ENCODE measurements at regions not wholly inside any gene's neighbourhood (a gene's known extent, or its start where the extent isn't known, plus 50 kb on each side); places are given as distances from the start of the nearest gene placed in this dataset.
"Not testable (repeated sequence)": the region's sequence is repeated elsewhere in the genome, so short reads cannot be mapped to it uniquely, and the experiment has no call there.

- no peak for DNase-seq
These were observed 98.8 kb downstream of the SOD2 start for GRCh38 chr6:159594106-159594749.

DNA sequence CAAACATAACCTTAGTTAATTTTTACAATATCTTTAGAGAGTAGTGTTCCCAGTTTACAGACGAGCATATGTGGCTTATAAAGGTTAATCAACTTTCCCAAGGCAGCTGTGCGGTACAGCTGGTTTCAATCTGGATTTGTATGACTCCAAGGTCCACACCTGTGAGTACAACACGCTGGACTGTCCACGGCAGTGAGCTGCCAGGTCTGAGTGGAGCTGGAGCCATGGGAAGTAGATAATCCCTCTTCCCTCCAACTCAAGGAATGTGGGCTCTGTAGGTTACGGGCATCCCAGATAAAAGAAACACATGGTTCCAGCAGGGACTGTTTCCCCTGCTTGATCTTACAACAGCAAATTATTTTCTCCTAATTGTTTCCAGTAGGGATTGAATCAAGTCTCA, 102.2 kb downstream of the SOD2 start:
- no peak for DNase-seq

DNA sequence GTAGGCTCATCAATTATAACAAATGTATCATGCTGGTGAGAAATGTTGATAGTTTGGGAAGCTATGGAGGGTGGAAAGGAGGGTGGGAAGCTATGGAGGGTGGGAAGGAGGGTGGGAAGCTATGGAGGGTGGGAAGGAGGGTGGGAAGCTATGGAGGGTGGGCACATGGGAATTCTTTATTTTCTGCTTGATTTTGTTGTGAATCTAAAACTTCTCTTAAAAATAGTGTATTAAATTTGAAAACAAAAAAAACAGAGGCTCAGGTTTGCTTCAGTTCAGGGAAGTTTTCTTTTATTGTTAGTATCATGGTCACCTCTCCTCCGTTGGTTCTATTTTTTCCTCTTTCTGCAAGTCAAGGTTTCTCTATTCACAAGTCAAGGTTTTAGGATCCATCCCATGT, 106.4 kb downstream of the SOD2 start:
- no peak for DNase-seq

GRCh38 chr6:159582736-159583135, 110.3 kb downstream of the SOD2 start:
- no peak for DNase-seq

GRCh38 chr6:159578629-159579028, 114.4 kb downstream of the SOD2 start:
- DNase-seq = no peak

- DNase-seq = no peak
These were observed 115.5 kb downstream of the SOD2 start for GRCh38 chr6:159577564-159577963.

GRCh38 chr6:159572439-159573110, 120.5 kb downstream of the SOD2 start:
- no peak for DNase-seq

DNA sequence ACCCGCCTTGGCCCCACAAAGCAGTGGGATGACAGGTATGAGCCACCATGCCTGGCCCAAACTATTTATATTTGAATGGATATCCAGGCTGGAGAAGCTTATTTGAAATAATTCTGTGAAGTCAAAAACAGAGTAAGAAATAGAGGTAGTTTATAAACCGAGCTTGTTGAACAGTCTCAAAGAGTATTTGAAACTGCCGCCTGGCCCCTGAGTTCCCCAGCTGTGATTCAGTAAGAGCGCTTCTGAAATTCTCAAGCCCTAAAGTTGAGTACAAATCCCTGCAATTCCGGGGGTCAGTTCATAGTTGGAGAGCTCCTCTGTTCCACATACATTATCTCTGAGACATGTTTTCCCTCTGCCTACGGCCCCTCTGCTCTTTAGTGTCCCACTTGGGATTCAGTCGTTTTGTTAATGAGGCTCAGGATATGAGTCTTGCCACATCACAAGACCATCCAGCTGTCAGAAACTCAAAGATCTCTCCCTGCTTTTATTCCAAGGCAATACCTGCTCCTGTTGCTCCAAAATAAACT, 127.8 kb downstream of the SOD2 start:
- no peak for DNase-seq

GRCh38 chr6:159564456-159564855, 128.6 kb downstream of the SOD2 start:
- DNase-seq = no peak

GRCh38 chr6:159557031-159557430, 136.0 kb downstream of the SOD2 start:
- no peak for DNase-seq

DNA sequence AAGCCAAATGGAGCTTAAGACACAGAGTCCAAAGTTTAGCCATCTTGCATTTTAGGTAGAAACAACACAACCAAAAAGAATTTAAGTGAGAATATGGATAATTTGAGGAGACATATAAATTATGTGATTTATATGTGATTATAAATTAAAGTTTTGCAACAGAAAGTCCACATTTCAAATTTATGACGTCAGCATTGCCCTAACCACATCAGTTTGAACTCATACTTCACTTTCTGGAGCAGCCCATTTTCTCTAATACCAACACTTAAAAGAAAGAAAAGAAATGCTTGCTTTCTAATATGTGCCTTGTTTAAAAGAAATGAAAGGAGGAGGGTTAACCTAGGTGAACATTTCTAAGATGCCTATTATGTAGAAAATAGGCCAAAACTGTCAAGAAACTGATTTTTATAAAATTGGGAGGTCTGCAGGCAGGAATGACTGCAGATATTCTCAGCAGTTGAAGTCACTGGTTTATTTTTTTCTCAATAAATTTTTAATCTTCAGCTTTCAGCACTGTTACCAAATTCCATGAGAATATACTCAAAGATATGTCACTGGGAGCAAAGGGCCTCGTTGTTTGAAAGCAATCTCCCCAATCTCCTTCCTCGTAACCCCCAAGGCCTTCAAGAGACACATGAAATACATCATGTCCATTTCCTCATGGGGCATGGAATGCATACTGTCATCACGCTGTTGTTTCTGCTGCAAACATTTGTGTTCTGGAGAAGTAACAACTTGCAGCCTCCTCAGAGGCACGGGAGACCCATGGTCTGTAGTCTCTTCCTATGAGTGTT, 137.8 kb downstream of the SOD2 start:
- DNase-seq = no peak

GRCh38 chr6:159541296-159541695, 151.7 kb downstream of the SOD2 start:
- no peak for DNase-seq

- no peak for DNase-seq
These were observed 152.2 kb downstream of the SOD2 start for GRCh38 chr6:159540883-159541282.

- DNase-seq = no peak
These were observed 152.9 kb downstream of the SOD2 start for GRCh38 chr6:159540152-159540551.

DNA sequence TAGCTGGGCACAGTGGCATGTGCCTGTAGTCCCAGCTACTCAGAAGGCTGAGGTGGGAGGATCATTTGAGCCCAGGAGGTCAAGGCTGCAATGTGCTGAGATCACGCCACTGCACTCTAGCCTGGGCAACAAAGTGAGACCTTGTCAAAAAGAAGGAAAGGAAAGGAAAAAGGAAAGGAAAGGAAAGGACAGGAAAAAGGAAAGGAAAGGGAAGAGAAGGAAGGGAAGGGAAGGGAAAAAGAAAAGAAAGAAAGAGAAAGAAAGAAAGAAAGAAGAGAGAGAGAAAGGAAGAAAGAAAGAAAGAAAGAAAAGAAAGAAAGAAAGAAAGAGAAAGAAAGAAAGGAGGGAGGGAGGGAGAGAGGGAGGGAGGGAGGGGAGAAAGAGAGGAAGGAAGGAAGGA, 155.0 kb downstream of the SOD2 start:
- not testable (repeated sequence) for DNase-seq

- no peak for DNase-seq
These were observed 157.2 kb downstream of the SOD2 start for GRCh38 chr6:159535656-159536350.

DNA sequence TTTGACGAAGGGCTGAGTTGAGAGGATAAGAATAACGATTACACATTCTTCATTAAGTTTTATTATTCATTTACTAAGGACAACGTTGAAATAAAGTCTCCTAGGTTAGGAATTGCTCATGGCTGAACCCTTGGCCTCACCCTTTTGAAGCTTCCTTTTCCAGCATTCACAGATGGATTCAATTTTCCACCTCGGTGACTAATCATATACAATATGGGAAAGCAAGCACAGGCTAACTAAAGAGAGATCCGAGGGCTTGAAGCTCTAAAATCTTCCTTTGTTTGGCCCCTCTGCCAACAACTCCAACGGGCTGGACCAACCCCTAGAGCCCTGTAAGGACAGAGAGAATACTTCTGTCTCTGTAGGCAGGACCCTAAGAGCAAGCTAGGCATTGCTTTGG, 159.5 kb downstream of the SOD2 start:
- no peak for DNase-seq

GRCh38 chr6:159533016-159533415, 160.0 kb downstream of the SOD2 start:
- no peak for DNase-seq

- DNase-seq = no peak
These were observed 160.9 kb downstream of the SOD2 start for GRCh38 chr6:159532155-159532554.

DNA sequence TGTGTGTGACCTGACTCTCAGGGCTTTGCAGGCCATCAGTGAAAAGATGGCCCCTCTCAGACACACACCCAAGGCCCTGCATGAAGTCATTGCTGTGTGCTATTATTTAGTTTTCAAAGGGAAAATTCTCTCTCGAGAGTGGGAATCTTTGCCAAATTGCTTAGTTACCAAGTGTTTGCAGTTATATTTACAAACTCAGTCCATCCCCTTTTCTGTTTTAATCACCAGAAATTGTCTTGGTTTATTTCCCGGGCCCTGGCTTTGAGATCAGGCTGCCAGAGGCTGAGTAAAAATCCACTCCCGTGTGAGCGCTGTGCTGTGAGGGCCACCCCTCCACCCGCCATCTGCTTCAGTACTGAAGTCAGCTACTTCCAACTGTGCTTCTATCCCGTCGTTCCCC, 163.1 kb downstream of the SOD2 start:
- DNase-seq = no peak

DNA sequence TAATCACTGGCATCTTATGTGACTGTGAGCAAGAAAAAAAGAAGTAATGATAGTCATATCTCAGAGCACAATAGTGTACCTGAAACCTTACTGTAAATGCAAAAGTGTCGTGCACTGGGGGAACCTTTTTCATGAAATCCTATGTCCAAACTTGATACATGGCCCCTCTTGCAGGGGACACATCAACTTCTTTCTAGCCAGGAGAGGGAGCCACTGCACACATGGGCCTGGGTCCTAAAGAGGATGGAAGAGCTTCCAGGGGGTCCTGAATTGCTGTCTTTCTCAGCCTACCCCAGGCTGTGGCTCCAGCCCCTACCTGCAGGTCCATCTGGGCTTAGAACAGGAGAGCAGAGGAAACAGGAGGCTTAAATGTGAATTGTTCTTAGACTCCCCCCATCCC, 165.7 kb downstream of the SOD2 start:
- DNase-seq = no peak

DNA sequence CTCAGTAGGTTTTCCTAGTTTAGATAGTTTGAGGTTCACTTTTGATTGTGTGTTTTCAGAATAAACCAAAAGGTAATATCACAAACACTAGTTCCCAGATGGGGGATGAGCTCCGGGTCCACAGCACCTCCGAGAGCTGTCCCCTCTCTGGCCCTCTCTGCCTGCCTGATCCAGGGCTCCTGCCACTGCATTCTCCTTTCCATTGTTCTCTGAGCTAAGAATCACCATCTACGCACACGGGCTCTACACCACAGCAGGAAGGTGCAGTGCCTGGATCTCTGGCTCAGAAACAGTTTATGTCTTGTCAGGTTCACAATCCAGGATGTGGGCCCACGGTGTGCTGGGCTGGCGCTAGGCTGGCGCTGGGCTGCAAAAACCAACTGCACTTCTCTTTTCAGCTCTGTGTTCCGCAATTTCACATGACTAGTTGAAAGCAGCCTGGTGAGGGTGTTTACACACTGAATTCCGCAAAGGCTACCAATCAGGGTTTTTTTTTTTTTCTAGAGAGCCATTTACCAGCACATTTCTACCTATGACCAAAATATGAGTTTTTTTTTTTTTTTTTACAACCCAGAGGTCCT, 167.5 kb downstream of the SOD2 start:
- DNase-seq = no peak

All from NCI-H1105 treated with DMSO at 0.1 percent for 48 hours (cell line).